ENCODE measurements at regions not wholly inside any gene's neighbourhood (a gene's known extent, or its start where the extent isn't known, plus 50 kb on each side); places are given as distances from the start of the nearest gene placed in this dataset.

DNA sequence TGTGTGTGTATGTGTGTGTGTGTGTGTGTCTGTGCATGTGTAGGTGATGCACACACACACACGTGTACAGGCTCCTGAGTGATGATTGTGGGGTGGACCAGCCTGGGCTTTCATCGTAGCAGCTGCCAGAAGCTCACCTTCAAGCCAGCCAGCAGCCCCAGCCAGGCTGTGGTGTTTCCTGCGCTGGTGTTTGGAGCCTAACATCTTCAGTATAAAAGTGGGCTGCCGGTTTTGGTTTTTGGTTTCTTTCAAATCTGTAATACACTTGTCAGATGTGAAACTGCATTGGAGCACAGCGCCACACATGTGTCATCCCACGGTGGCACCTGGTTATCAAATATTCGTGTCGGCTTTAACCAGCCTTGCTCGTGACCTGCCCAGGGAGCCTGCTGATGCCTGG lies 114.2 kb downstream of the OLFM1 start:
- TF ChIP-seq CTCF (conservative IDR thresholded peaks at IDR 0.05 in 1 of 2, IDR thresholded peaks at IDR 0.05 in 1 of 2; ENCODE audit: low read depth in 1 of 2, low read length in 2 of 2) = no peak
- no peak for TF ChIP-seq EZH2 (IDR thresholded peaks at IDR 0.05; ENCODE audit: low read length, missing control alignments)
